ENCODE measurements at regions not wholly inside any gene's neighbourhood (a gene's known extent, or its start where the extent isn't known, plus 50 kb on each side); places are given as distances from the start of the nearest gene placed in this dataset.

- no peak for DNase-seq (ENCODE audit: extremely low read depth in 1 of 2, low read depth in 1 of 2)
Measured at GRCh38 chr9:129275626-129276247, 97.7 kb upstream of the IER5L start.

GRCh38 chr9:129273941-129274684, 96.1 kb upstream of the IER5L start:
- DNase-seq (ENCODE audit: extremely low read depth in 1 of 2, low read depth in 1 of 2) = no peak

GRCh38 chr9:129273136-129273895, 95.3 kb upstream of the IER5L start:
- DNase-seq (ENCODE audit: extremely low read depth in 1 of 2, low read depth in 1 of 2) = no peak

GRCh38 chr9:129272348-129273025, 94.4 kb upstream of the IER5L start:
- no peak for DNase-seq (ENCODE audit: extremely low read depth in 1 of 2, low read depth in 1 of 2)

- no peak for DNase-seq (ENCODE audit: extremely low read depth in 1 of 2, low read depth in 1 of 2)
Measured at GRCh38 chr9:129270903-129271431, 92.9 kb upstream of the IER5L start.

- no peak for DNase-seq (ENCODE audit: extremely low read depth in 1 of 2, low read depth in 1 of 2)
Measured at GRCh38 chr9:129270205-129270604, 92.1 kb upstream of the IER5L start.

- DNase-seq (ENCODE audit: extremely low read depth in 1 of 2, low read depth in 1 of 2) = no peak
Measured at GRCh38 chr9:129267141-129267540, 89.1 kb upstream of the IER5L start.

GRCh38 chr9:129266536-129266935, 88.5 kb upstream of the IER5L start:
- no peak for DNase-seq (ENCODE audit: extremely low read depth in 1 of 2, low read depth in 1 of 2)

GRCh38 chr9:129264388-129264787, 86.3 kb upstream of the IER5L start:
- no peak for DNase-seq (ENCODE audit: extremely low read depth in 1 of 2, low read depth in 1 of 2)

- DNase-seq (ENCODE audit: extremely low read depth in 1 of 2, low read depth in 1 of 2) = no peak
Measured at GRCh38 chr9:129263836-129264235, 85.8 kb upstream of the IER5L start.

- no peak for DNase-seq (ENCODE audit: extremely low read depth in 1 of 2, low read depth in 1 of 2)
Measured at GRCh38 chr9:129262261-129262660, 84.2 kb upstream of the IER5L start.

- DNase-seq (ENCODE audit: extremely low read depth in 1 of 2, low read depth in 1 of 2) = no peak
Measured at GRCh38 chr9:129259375-129259774, 81.3 kb upstream of the IER5L start.

- DNase-seq (ENCODE audit: extremely low read depth in 1 of 2, low read depth in 1 of 2) = no peak
Measured at GRCh38 chr9:129258823-129259301, 80.8 kb upstream of the IER5L start.

- peak; percentile 81 to 82 for DNase-seq (ENCODE audit: extremely low read depth in 1 of 2, low read depth in 1 of 2)
Measured at GRCh38 chr9:129258124-129258822, 80.2 kb upstream of the IER5L start.

GRCh38 chr9:129256959-129257713, 79.1 kb upstream of the IER5L start:
- DNase-seq (ENCODE audit: extremely low read depth in 1 of 2, low read depth in 1 of 2) = no peak

- no peak for DNase-seq (ENCODE audit: extremely low read depth in 1 of 2, low read depth in 1 of 2)
Measured at GRCh38 chr9:129254566-129255287, 76.7 kb upstream of the IER5L start.

GRCh38 chr9:129253803-129254381, 75.8 kb upstream of the IER5L start:
- DNase-seq (ENCODE audit: extremely low read depth in 1 of 2, low read depth in 1 of 2) = no peak

- DNase-seq (ENCODE audit: extremely low read depth in 1 of 2, low read depth in 1 of 2) = no peak
Measured at GRCh38 chr9:129252937-129253802, 75.1 kb upstream of the IER5L start.
